ENCODE measurements at regions not wholly inside any gene's neighbourhood (a gene's known extent, or its start where the extent isn't known, plus 50 kb on each side); places are given as distances from the start of the nearest gene placed in this dataset.

- no peaks in the 10 kb centered on the region for H3K9me3 ChIP-seq (replicated peaks; ENCODE audit: control insufficient read depth, insufficient read depth, low read length)
- BruUV-seq (replicated peaks), result no TSS peak
- TF ChIP-seq FOS (IDR thresholded peaks at IDR 0.05; ENCODE audit: borderline replicate concordance, extremely low read depth, insufficient read length), result no peak
- TF ChIP-seq MEF2A (IDR thresholded peaks at IDR 0.05; ENCODE audit: insufficient read depth, low read depth, low read length), result no peak
- no peak for TF ChIP-seq CBFB (IDR thresholded peaks at IDR 0.05; ENCODE audit: low read depth)
- TF ChIP-seq ZNF592 (IDR thresholded peaks at IDR 0.05), result no peak
- no peak for TF ChIP-seq BMI1 (IDR thresholded peaks at IDR 0.05; ENCODE audit: borderline replicate concordance)
- no peak for TF ChIP-seq CHD2 (IDR thresholded peaks at IDR 0.05; ENCODE audit: borderline replicate concordance, low read depth, low read length)
- no peak for TF ChIP-seq RBBP5 (conservative IDR thresholded peaks at IDR 0.05)
- TF ChIP-seq BACH1 (IDR thresholded peaks at IDR 0.05; ENCODE audit: borderline replicate concordance), result no peak
- TF ChIP-seq CREM (IDR thresholded peaks at IDR 0.05; ENCODE audit: low read depth), result no peak
- no peak for TF ChIP-seq BCL3 (IDR thresholded peaks at IDR 0.05; ENCODE audit: borderline replicate concordance, insufficient read depth, low read depth, low read length, poor library complexity, severe bottlenecking)
- TF ChIP-seq BCLAF1 (IDR thresholded peaks at IDR 0.05), result no peak
- no peak for TF ChIP-seq RAD21 (IDR thresholded peaks at IDR 0.05; ENCODE audit: insufficient read depth, low read depth, low read length)
- no peak for TF ChIP-seq NR2C2 (IDR thresholded peaks at IDR 0.05; ENCODE audit: borderline replicate concordance, control insufficient read depth, insufficient read length, low read depth)
- no peak for TF ChIP-seq ZNF207 (IDR thresholded peaks at IDR 0.05; ENCODE audit: borderline replicate concordance)
- TF ChIP-seq HDGF (IDR thresholded peaks at IDR 0.05), result no peak
- no peak for TF ChIP-seq BHLHE40 (IDR thresholded peaks at IDR 0.05; ENCODE audit: borderline replicate concordance in 1 of 2, low read depth in 2 of 2, low read length in 1 of 2)
- TF ChIP-seq E2F4 (IDR thresholded peaks at IDR 0.05; ENCODE audit: low read depth, low read length), result no peak
Observed at GRCh38 chr6:92564376-92564775, 855.0 kb downstream of the EPHA7 start.

More at GRCh38 chr6:92564376-92564775, 855.0 kb downstream of the EPHA7 start:
- Histone ChIP-seq H3K9ac (ENCODE audit: control insufficient read depth, insufficient read depth, low read length) (no peak overlapping the region), H3K36me3 (ENCODE audit: control insufficient read depth in 2 of 2, insufficient read depth in 2 of 2, low read length in 1 of 2) (no peaks in the 10 kb centered on the region), H3K79me2 (ENCODE audit: control insufficient read depth, insufficient read depth, low read length) (no peaks in the 10 kb centered on the region), H3K4me2 (ENCODE audit: control insufficient read depth, insufficient read depth) (no peak overlapping the region), H2AFZ (ENCODE audit: control insufficient read depth, low read depth, low read length) (no peak overlapping the region), H3K27me3 (replicated peaks in 1 of 2; ENCODE audit: control insufficient read depth in 2 of 2, insufficient read depth in 2 of 2, low read length in 1 of 2) (no peaks in the 10 kb centered on the region), H4K20me1 (ENCODE audit: control insufficient read depth, insufficient read depth) (no peaks in the 10 kb centered on the region), H3K27ac (ENCODE audit: control insufficient read depth, insufficient read depth) (no peak overlapping the region), H3K4me1 (ENCODE audit: control insufficient read depth, insufficient read depth, low read length) (no peaks in the 10 kb centered on the region), H3K4me3 (no peak overlapping the region)
- DNase-seq (ENCODE audit: low read depth, low spot score) (no peak), FAIRE-seq (no peak), ATAC-seq (no peak)
- WGBS (ENCODE audit: insufficient coverage, insufficient replicate concordance, low lambda C conversion rate, missing lambda C conversion rate), result 0% methylated on average over 3 of the region's 3 CpGs
- SMC1A ChIA-PET (ENCODE audit: uncharacterized antibody, unreplicated experiment), result no interaction called here
- RAD21 ChIA-PET (ENCODE audit: unreplicated experiment), result no interaction called here
- POLR2A ChIA-PET, result no interaction called here
- intact Hi-C loops (cut with micrococcal nuclease; ENCODE audit: unreplicated experiment), result no loop called here
- CTCF ChIA-PET, result no interaction called here
- in situ Hi-C loops (cut with MboI), result no loop called here

Measured in GM12878 (cell line).